ENCODE measurements at regions not wholly inside any gene's neighbourhood (a gene's known extent, or its start where the extent isn't known, plus 50 kb on each side); places are given as distances from the start of the nearest gene placed in this dataset.

- Histone ChIP-seq H3K9me3 (no peaks in the 10 kb centered on the region), H3K27me3 (no peaks in the 10 kb centered on the region), H3K4me3 (no peak overlapping the region), H3K4me1 (no peaks in the 10 kb centered on the region), H3K27ac (no peak overlapping the region), H3K36me3 (no peaks in the 10 kb centered on the region)
- TF ChIP-seq POLR2AphosphoS5 (IDR thresholded peaks at IDR 0.05) (no peak), CTCF (IDR thresholded peaks at IDR 0.05) (no peak), POLR2A (IDR thresholded peaks at IDR 0.05) (no peak)
- no peak for DNase-seq (ENCODE audit: low spot score in 2 of 2)
- intact Hi-C loops (cut with DNase I; ENCODE audit: low total_unique reads), result no loop called here
Measured at GRCh38 chr2:60095903-60096302, 457.6 kb downstream of the BCL11A start.

- intact Hi-C loops (cut with DNase I; ENCODE audit: low total_unique reads), result no loop called here
- no peak for DNase-seq (ENCODE audit: low spot score in 2 of 2)
- H3K4me3 ChIP-seq, result no peak overlapping the region
Measured at GRCh38 chr2:60095202-60095815, 458.1 kb downstream of the BCL11A start.

GRCh38 chr2:60094450-60094929 lies 459.0 kb downstream of the BCL11A start:
- Histone ChIP-seq H3K9me3 (no peaks in the 10 kb centered on the region), H3K36me3 (no peaks in the 10 kb centered on the region), H3K4me1 (no peaks in the 10 kb centered on the region), H3K27ac (no peak overlapping the region), H3K4me3 (no peak overlapping the region), H3K27me3 (no peaks in the 10 kb centered on the region)
- intact Hi-C loops (cut with DNase I; ENCODE audit: low total_unique reads), result no loop called here
- TF ChIP-seq POLR2A (IDR thresholded peaks at IDR 0.05) (no peak), CTCF (IDR thresholded peaks at IDR 0.05) (no peak), POLR2AphosphoS5 (IDR thresholded peaks at IDR 0.05) (no peak)
- no peak for DNase-seq (ENCODE audit: low spot score in 2 of 2)

More at GRCh38 chr2:60095202-60095815, 458.1 kb downstream of the BCL11A start:
- no peak for TF ChIP-seq POLR2A (IDR thresholded peaks at IDR 0.05)
- H3K27me3 ChIP-seq, result no peaks in the 10 kb centered on the region
- no peaks in the 10 kb centered on the region for H3K36me3 ChIP-seq
- no peaks in the 10 kb centered on the region for H3K4me1 ChIP-seq
- no peak overlapping the region for H3K27ac ChIP-seq
- no peaks in the 10 kb centered on the region for H3K9me3 ChIP-seq

GRCh38 chr2:60092781-60093180 lies 460.7 kb downstream of the BCL11A start:
- H3K27me3 ChIP-seq, result no peaks in the 10 kb centered on the region
- H3K9me3 ChIP-seq, result no peaks in the 10 kb centered on the region
- intact Hi-C loops (cut with DNase I; ENCODE audit: low total_unique reads), result no loop called here
- H3K36me3 ChIP-seq, result no peaks in the 10 kb centered on the region
- no peak overlapping the region for H3K4me3 ChIP-seq
- H3K4me1 ChIP-seq, result no peaks in the 10 kb centered on the region
- no peak overlapping the region for H3K27ac ChIP-seq
- TF ChIP-seq CTCF (IDR thresholded peaks at IDR 0.05) (no peak), POLR2AphosphoS5 (IDR thresholded peaks at IDR 0.05) (no peak), POLR2A (IDR thresholded peaks at IDR 0.05) (no peak)
- DNase-seq (ENCODE audit: low spot score in 2 of 2), result no peak

- H3K27ac ChIP-seq, result no peak overlapping the region
- no peaks in the 10 kb centered on the region for H3K4me1 ChIP-seq
- no peak for TF ChIP-seq POLR2A (IDR thresholded peaks at IDR 0.05)
- TF ChIP-seq POLR2AphosphoS5 (IDR thresholded peaks at IDR 0.05), result no peak
- no peak for TF ChIP-seq CTCF (IDR thresholded peaks at IDR 0.05)
- no peaks in the 10 kb centered on the region for H3K9me3 ChIP-seq
- intact Hi-C loops (cut with DNase I; ENCODE audit: low total_unique reads), result no loop called here
- no peaks in the 10 kb centered on the region for H3K27me3 ChIP-seq
- no peaks in the 10 kb centered on the region for H3K36me3 ChIP-seq
- DNase-seq (ENCODE audit: low spot score in 2 of 2), result no peak
- H3K4me3 ChIP-seq, result no peak overlapping the region
Measured at GRCh38 chr2:60091894-60092293, 461.6 kb downstream of the BCL11A start.
